H1 (cell line): ENCODE measurements at regions not wholly inside any gene's neighbourhood (a gene's known extent, or its start where the extent isn't known, plus 50 kb on each side); places are given as distances from the start of the nearest gene placed in this dataset.

Source experiments
- CHD7 ChIP-seq: fragments of 300-600 bp; sonication (generic); IDR thresholded peaks from 2 replicates; pipeline ENCODE4 v1.7.1; 2012; ENCODE audit warnings: low read length, moderate library complexity, mild to moderate bottlenecking, inconsistent platforms; ENCODE audit not compliant: insufficient replicate concordance

- TF ChIP-seq CHD7, result no peak
- TF ChIP-seq, all 59 proteins: peak for 0
These were observed 179.1 kb upstream of the ZPLD1 start (continued) for GRCh38 chr3:102255736-102256135.
